Endothelial cell of umbilical vein (primary cell): ENCODE measurements at regions not wholly inside any gene's neighbourhood (a gene's known extent, or its start where the extent isn't known, plus 50 kb on each side); places are given as distances from the start of the nearest gene placed in this dataset.

ENCODE experiments used
- BruUV-seq: library from RNA; stranded (reverse); fragments of 400-500 nt; replicated peaks from 2 replicates; lab custom pipeline; 2021; lab: Mats Ljungman, UMichigan
- CTCF ChIA-PET: fragments of 300-600, 350-600 bp; sonication (Branson Sonifier 250); formaldehyde crosslinking; loops from one replicate; lab custom pipeline; 2021; ENCODE audit warnings: antibody characterized with exemption, inconsistent platforms; lab: Charles Lee
- POLR2A ChIA-PET: fragments of 300-600, 350-600 bp; sonication (Branson Sonifier 250); formaldehyde crosslinking; loops from one replicate; lab custom pipeline; 2021; ENCODE audit warnings: antibody characterized with exemption, inconsistent platforms; lab: Charles Lee
- DNase-seq: peaks from one replicate; pipeline ENCODE4 v3.0.0-alpha.2; 2011; ENCODE audit warnings: low read depth, low spot score
- FAIRE-seq: peaks from 2 replicates; lab custom pipeline; 2011; peaks lifted over from hg19 to GRCh38; lab: Jason Lieb, UNC
- H2AFZ ChIP-seq: 2 replicates; pipeline ENCODE4 v1.6.0; 2012; ENCODE audit warnings: low read depth, low read length, control low read depth, inconsistent platforms
- H3K27ac ChIP-seq: 2 replicates; pipeline ENCODE4 v1.5.1; 2011; ENCODE audit warnings: low read depth, mild to moderate bottlenecking, control low read depth, low read length, moderate library complexity; ENCODE audit not compliant: insufficient read depth
- H3K27me3 ChIP-seq, 2 experiments: 2 replicates each; pipeline versions ENCODE4 v1.6.0 to v1.6.1; 2011; ENCODE audit warnings: low read length in 2 of 2, mixed read lengths in 1 of 2; ENCODE audit not compliant: control insufficient read depth in 2 of 2, insufficient read depth in 2 of 2
- H3K36me3 ChIP-seq, 2 experiments: 2 replicates in 1 of 2; 3 replicates in 1 of 2; pipeline ENCODE4 v1.5.1; 2011; ENCODE audit warnings: low read length in 2 of 2, mild to moderate bottlenecking in 1 of 2, moderate library complexity in 1 of 2; ENCODE audit not compliant: control insufficient read depth in 2 of 2, insufficient read depth in 2 of 2; ENCODE audit errors: extremely low read depth in 1 of 2
- H3K4me1 ChIP-seq: 3 replicates; pipeline ENCODE4 v1.5.1; 2011; ENCODE audit warnings: mild to moderate bottlenecking, low read length; ENCODE audit not compliant: control insufficient read depth, insufficient read depth; ENCODE audit errors: extremely low read depth
- H3K4me2 ChIP-seq: 2 replicates; pipeline ENCODE4 v1.6.1; 2011; ENCODE audit warnings: low read length, control low read depth, mixed read lengths; ENCODE audit not compliant: insufficient read depth
- H3K4me3 ChIP-seq, 3 experiments: fragments of 200-600 bp in 1 of 3; sonication (generic), shearing (Covaris generic) in 1 of 3; replicated peaks in 1 of 3; 2 replicates each; pipeline ENCODE4 v1.5.1; 2011 to 2016; ENCODE audit warnings: control low read depth in 3 of 3, low read length in 3 of 3, mild to moderate bottlenecking in 2 of 3, inconsistent platforms in 1 of 3, low read depth in 1 of 3, moderate library complexity in 1 of 3; ENCODE audit not compliant: insufficient read depth in 1 of 3
- H3K79me2 ChIP-seq: 2 replicates; pipeline ENCODE4 v1.6.0; 2012; ENCODE audit warnings: low read length, inconsistent platforms; ENCODE audit not compliant: control insufficient read depth, insufficient read depth
- H3K9ac ChIP-seq: replicated peaks from 2 replicates; pipeline ENCODE3; 2011; ENCODE audit warnings: low read length, control low read depth; ENCODE audit not compliant: insufficient read depth; ENCODE audit errors: extremely low read depth
- H3K9me1 ChIP-seq: replicated peaks from 3 replicates; pipeline ENCODE4 v1.6.0; 2011; ENCODE audit warnings: mild to moderate bottlenecking, low read length; ENCODE audit not compliant: control insufficient read depth, insufficient read depth; ENCODE audit errors: extremely low read depth
- H3K9me3 ChIP-seq: replicated peaks from 2 replicates; pipeline ENCODE4 v1.5.1; 2012; ENCODE audit warnings: low read length, inconsistent platforms; ENCODE audit not compliant: control insufficient read depth, insufficient read depth
- H4K20me1 ChIP-seq: replicated peaks from 2 replicates; pipeline ENCODE3; 2011; ENCODE audit warnings: mild to moderate bottlenecking, low read length; ENCODE audit not compliant: control insufficient read depth, insufficient read depth; ENCODE audit errors: extremely low read depth
- CTCF ChIP-seq, 2 donors: IDR thresholded peaks; 1 replicate in 1 of 2; 2 replicates in 1 of 2; pipeline ENCODE4 v1.5.1; 2011; ENCODE audit warnings: low read length in 2 of 2, mild to moderate bottlenecking in 2 of 2, moderate library complexity in 2 of 2, control low read depth in 1 of 2, inconsistent platforms in 1 of 2, low read depth in 1 of 2; ENCODE audit not compliant: insufficient read depth in 1 of 2; ENCODE audit errors: extremely low read depth in 1 of 2
- EZH2 ChIP-seq: IDR thresholded peaks from 2 replicates; pipeline ENCODE4 v1.6.1; 2012; ENCODE audit warnings: borderline replicate concordance, low read depth, mild to moderate bottlenecking, moderate library complexity, low read length, inconsistent platforms; ENCODE audit not compliant: severe bottlenecking
- FOS ChIP-seq: IDR thresholded peaks from 2 replicates; pipeline ENCODE4 v1.6.1; 2011; ENCODE audit warnings: mild to moderate bottlenecking, low read length, moderate library complexity, borderline replicate concordance; ENCODE audit not compliant: insufficient read depth
- GATA2 ChIP-seq: IDR thresholded peaks from 2 replicates; pipeline ENCODE4 v1.7.0; 2011; ENCODE audit warnings: low read depth, mild to moderate bottlenecking, moderate library complexity, mixed read lengths, low read length; ENCODE audit not compliant: insufficient read length, insufficient read depth
- JUN ChIP-seq: IDR thresholded peaks from 2 replicates; pipeline ENCODE4 v1.6.1; 2011; ENCODE audit warnings: borderline replicate concordance, low read depth; ENCODE audit not compliant: insufficient read length, insufficient read depth
- MAX ChIP-seq: IDR thresholded peaks from 2 replicates; pipeline ENCODE4 v1.6.1; 2011; ENCODE audit not compliant: insufficient read depth, insufficient read length
- MYC ChIP-seq: IDR thresholded peaks from one replicate; pipeline ENCODE4 v1.6.1; 2011; ENCODE audit warnings: mild to moderate bottlenecking, low read depth, low read length
- POLR2A ChIP-seq: IDR thresholded peaks from 2 replicates; pipeline ENCODE4 v1.6.1; 2012; ENCODE audit warnings: low read depth, mild to moderate bottlenecking, control low read depth, low read length
- POLR2AphosphoS5 ChIP-seq: IDR thresholded peaks from 2 replicates; pipeline ENCODE4 v1.6.1; 2012; ENCODE audit warnings: low read depth, mild to moderate bottlenecking, control low read depth, low read length, moderate library complexity; ENCODE audit not compliant: insufficient read depth
- dilution Hi-C: fragments of 300-500 bp; cut with MboI; formaldehyde crosslinking; loops from one replicate; pipeline ENCODE4 v1.15.0; 2019; ENCODE audit warnings: low sequenced_read_pairs; ENCODE audit not compliant: extremely low pct_ligation_motif_present
- intact Hi-C: fragments of 100-400 bp; cut with micrococcal nuclease; formaldehyde crosslinking; loops from one replicate; pipeline ENCODE4 v1.10.0; 2022

DNA sequence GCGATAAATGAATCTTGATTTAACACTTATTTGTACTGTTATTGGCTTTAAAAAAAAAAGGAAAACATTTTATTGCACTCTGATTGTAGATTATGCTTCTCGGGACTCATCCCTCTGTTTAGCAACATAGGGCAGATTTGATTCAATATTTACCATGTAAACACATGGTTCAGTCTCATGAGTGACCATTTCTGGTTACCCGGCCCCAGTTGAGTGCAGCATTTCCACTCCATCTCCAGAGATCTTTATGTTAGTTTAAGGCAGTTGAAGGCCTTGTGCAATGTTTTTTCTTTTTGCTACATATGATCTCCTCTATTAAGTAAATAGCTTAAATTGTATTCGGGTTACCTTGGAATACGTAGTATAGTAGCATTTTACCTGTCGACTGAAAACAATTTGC lies 143.3 kb upstream of the RPS6KA3 start:
- FAIRE-seq (no peak), DNase-seq (no peak)
- dilution Hi-C loops (no loop called here), intact Hi-C loops (no loop called here)
- Histone ChIP-seq H2AFZ (no peak overlapping the region), H3K4me1 (no peaks in the 10 kb centered on the region), H3K9me1 (no peaks in the 10 kb centered on the region), H4K20me1 (no peaks in the 10 kb centered on the region), H3K4me3 (no peak overlapping the region), H3K4me2 (no peak overlapping the region), H3K9me3 (no peaks in the 10 kb centered on the region), H3K36me3 (no peaks in the 10 kb centered on the region), H3K27me3 (no peaks in the 10 kb centered on the region), H3K27ac (no peak overlapping the region), H3K79me2 (no peaks in the 10 kb centered on the region), H3K9ac (no peak overlapping the region)
- ChIA-PET CTCF (no interaction called here), POLR2A (no interaction called here)
- BruUV-seq = no TSS peak
- TF ChIP-seq CTCF (IDR thresholded peaks at IDR 0.05; ENCODE audit: extremely low read depth in 1 of 2, insufficient read depth in 1 of 2, low read depth in 1 of 2, low read length in 2 of 2) = no peak
- TF ChIP-seq GATA2 = no peak
- no peak for TF ChIP-seq JUN

- H3K4me1 ChIP-seq = no peaks in the 10 kb centered on the region
- H3K4me2 ChIP-seq = no peak overlapping the region
- no peak overlapping the region for H2AFZ ChIP-seq
- CTCF ChIA-PET = no interaction called here
- intact Hi-C loops (no loop called here), dilution Hi-C loops (no loop called here)
- POLR2A ChIA-PET = no interaction called here
- H3K27me3 ChIP-seq = no peaks in the 10 kb centered on the region
- no peaks in the 10 kb centered on the region for H3K36me3 ChIP-seq
- H3K9me3 ChIP-seq = no peaks in the 10 kb centered on the region
- no peaks in the 10 kb centered on the region for H4K20me1 ChIP-seq
- H3K9ac ChIP-seq = no peak overlapping the region
- no peaks in the 10 kb centered on the region for H3K79me2 ChIP-seq
- FAIRE-seq (no peak), DNase-seq (no peak)
- H3K9me1 ChIP-seq = no peaks in the 10 kb centered on the region
- no peak overlapping the region for H3K27ac ChIP-seq
- TF ChIP-seq MYC = no peak
- no peak for TF ChIP-seq JUN
- TF ChIP-seq MAX = no peak
- TF ChIP-seq CTCF (IDR thresholded peaks at IDR 0.05; ENCODE audit: extremely low read depth in 1 of 2, insufficient read depth in 1 of 2, low read depth in 1 of 2, low read length in 2 of 2) = no peak
- TF ChIP-seq EZH2 = no peak
- no peak for TF ChIP-seq FOS
- no peak for TF ChIP-seq GATA2
- TF ChIP-seq POLR2AphosphoS5 = no peak
- TF ChIP-seq POLR2A = no peak
- H3K4me3 ChIP-seq = no peak overlapping the region
- BruUV-seq = no TSS peak
These were observed 136.2 kb upstream of the RPS6KA3 start for GRCh38 chrX:20402956-20403355.
